ENCODE measurements at regions not wholly inside any gene's neighbourhood (a gene's known extent, or its start where the extent isn't known, plus 50 kb on each side); places are given as distances from the start of the nearest gene placed in this dataset.

GRCh38 chr2:217749008-217749407, 253.8 kb downstream of the TNS1 start:
- no peak for DNase-seq

GRCh38 chr2:217746808-217747207, 256.0 kb downstream of the TNS1 start:
- DNase-seq = no peak

- DNase-seq = no peak
Observed at GRCh38 chr2:217743966-217744761, 258.6 kb downstream of the TNS1 start.

- DNase-seq = no peak
Observed at GRCh38 chr2:217743407-217743806, 259.4 kb downstream of the TNS1 start.

- no peak for DNase-seq
Observed at GRCh38 chr2:217742841-217743240, 260.0 kb downstream of the TNS1 start.

GRCh38 chr2:217742276-217742675, 260.5 kb downstream of the TNS1 start:
- no peak for DNase-seq

GRCh38 chr2:217741381-217741955, 261.3 kb downstream of the TNS1 start:
- DNase-seq = no peak

GRCh38 chr2:217740756-217741155, 262.0 kb downstream of the TNS1 start:
- DNase-seq = no peak

- no peak for DNase-seq
Observed at GRCh38 chr2:217740178-217740577, 262.6 kb downstream of the TNS1 start.

- DNase-seq = no peak
Observed at GRCh38 chr2:217739741-217740140, 263.1 kb downstream of the TNS1 start.

GRCh38 chr2:217738061-217738460, 264.7 kb downstream of the TNS1 start:
- no peak for DNase-seq

GRCh38 chr2:217736776-217737550, 265.8 kb downstream of the TNS1 start:
- no peak for DNase-seq

GRCh38 chr2:217735899-217736298, 266.9 kb downstream of the TNS1 start:
- no peak for DNase-seq

- no peak for DNase-seq
Observed at GRCh38 chr2:217735034-217735433, 267.8 kb downstream of the TNS1 start.

GRCh38 chr2:217733461-217733860, 269.3 kb downstream of the TNS1 start:
- DNase-seq = no peak

GRCh38 chr2:217732992-217733391, 269.8 kb downstream of the TNS1 start:
- no peak for DNase-seq

GRCh38 chr2:217731805-217732204, 271.0 kb downstream of the TNS1 start:
- no peak for DNase-seq

- no peak for DNase-seq
Observed at GRCh38 chr2:217729421-217730053, 273.3 kb downstream of the TNS1 start.

GRCh38 chr2:217727801-217728200, 275.0 kb downstream of the TNS1 start:
- DNase-seq = no peak

GRCh38 chr2:217725409-217725808, 277.4 kb downstream of the TNS1 start:
- DNase-seq = no peak

- DNase-seq = no peak
Observed at GRCh38 chr2:217724471-217724870, 278.3 kb downstream of the TNS1 start.

GRCh38 chr2:217723981-217724380, 278.8 kb downstream of the TNS1 start:
- no peak for DNase-seq

- DNase-seq = no peak
Observed at GRCh38 chr2:217722883-217723472, 279.8 kb downstream of the TNS1 start.
